OCI-LY3 (cell line): ENCODE measurements at regions not wholly inside any gene's neighbourhood (a gene's known extent, or its start where the extent isn't known, plus 50 kb on each side); places are given as distances from the start of the nearest gene placed in this dataset.

ENCODE experiments used
- EZH2phosphoT487 ChIP-seq: fragments of 200-600 bp; shearing (Covaris generic); IDR thresholded peaks from 2 replicates; pipeline ENCODE4 v1.6.1; 2018; ENCODE audit warnings: antibody characterized with exemption, mixed run types, low read depth
- TF ChIP-seq, protein P1 (sequence below): fragments of 200-600, 300-600 bp; sonication (generic); IDR thresholded peaks from 2 replicates; pipeline ENCODE4 v1.5.1; 2014; ENCODE audit warnings: antibody characterized with exemption, low read length, low read depth

DNA sequence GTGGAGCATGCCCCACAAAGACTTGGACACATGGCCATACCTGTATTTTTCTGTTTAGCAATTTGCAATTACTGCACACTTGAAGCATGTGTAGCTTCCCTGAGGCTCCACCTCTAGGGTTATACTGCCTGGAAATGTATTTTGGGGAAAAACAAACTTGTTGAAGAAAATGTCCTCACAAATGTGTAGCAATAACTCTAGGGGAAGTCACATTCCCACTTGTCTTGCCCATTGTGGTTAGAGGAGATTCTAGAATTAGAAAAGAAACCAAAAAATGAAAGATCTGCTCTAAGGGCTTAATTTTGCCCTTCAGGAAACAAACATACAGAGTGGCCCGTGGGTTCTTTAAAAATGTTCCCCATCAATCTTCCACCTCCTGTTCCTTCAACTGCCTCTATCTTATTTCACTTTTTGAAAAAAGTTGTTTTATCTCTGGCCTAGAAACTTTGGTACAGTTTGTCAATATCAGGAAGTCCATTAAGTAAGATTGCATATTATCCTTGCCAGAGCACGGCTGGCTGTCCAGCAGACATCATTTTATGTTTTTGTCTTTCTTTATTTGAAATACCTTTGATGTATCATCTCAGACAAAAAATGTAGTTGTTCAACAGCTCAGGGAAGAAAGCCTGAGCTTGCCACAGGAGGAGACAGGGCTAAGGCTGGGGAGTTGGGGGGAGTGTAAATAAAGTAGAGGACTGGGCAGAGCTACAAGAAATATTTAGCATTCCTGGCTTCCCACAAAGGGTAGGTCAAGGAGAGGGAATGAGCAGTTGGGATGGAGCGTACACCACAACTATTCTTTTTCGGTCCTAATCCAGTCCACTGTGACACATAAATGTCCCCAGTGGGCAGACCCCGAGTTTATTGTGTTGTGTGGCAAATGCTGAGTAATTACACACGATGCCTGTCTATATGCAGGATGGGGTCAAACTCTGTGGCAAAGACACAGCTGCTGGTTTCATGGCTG, 96.8 kb upstream of the CDC42EP3 start:
- TF ChIP-seq, protein P1, sequence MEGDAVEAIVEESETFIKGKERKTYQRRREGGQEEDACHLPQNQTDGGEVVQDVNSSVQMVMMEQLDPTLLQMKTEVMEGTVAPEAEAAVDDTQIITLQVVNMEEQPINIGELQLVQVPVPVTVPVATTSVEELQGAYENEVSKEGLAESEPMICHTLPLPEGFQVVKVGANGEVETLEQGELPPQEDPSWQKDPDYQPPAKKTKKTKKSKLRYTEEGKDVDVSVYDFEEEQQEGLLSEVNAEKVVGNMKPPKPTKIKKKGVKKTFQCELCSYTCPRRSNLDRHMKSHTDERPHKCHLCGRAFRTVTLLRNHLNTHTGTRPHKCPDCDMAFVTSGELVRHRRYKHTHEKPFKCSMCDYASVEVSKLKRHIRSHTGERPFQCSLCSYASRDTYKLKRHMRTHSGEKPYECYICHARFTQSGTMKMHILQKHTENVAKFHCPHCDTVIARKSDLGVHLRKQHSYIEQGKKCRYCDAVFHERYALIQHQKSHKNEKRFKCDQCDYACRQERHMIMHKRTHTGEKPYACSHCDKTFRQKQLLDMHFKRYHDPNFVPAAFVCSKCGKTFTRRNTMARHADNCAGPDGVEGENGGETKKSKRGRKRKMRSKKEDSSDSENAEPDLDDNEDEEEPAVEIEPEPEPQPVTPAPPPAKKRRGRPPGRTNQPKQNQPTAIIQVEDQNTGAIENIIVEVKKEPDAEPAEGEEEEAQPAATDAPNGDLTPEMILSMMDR = no peak
- no peak for TF ChIP-seq EZH2phosphoT487
